CD4-positive, alpha-beta T cell (primary cell): ENCODE measurements at regions not wholly inside any gene's neighbourhood (a gene's known extent, or its start where the extent isn't known, plus 50 kb on each side); places are given as distances from the start of the nearest gene placed in this dataset.

ENCODE experiments used
- ATAC-seq: fragments of 200-7000 bp; cut with Tn5 transposase; one replicate; pipeline ENCODE4 v1.10.0; 2022; ENCODE audit warnings: mild to moderate bottlenecking; ENCODE audit not compliant: poor library complexity
- CTCF ChIA-PET: fragments of 350-600 bp; sonication (Branson Sonifier 250); formaldehyde crosslinking; loops from one replicate; lab custom pipeline; 2021; ENCODE audit warnings: antibody characterized with exemption, inconsistent platforms; lab: Charles Lee
- POLR2A ChIA-PET: fragments of 350-600 bp; sonication (Branson Sonifier 250); formaldehyde crosslinking; loops from one replicate; lab custom pipeline; 2021; ENCODE audit warnings: antibody characterized with exemption, inconsistent platforms; lab: Charles Lee
- DNase-seq, 14 experiments: peaks; one replicate each; pipeline ENCODE4 v3.0.0-alpha.2; 2013 to 2020; ENCODE audit warnings: mixed read lengths in 2 of 14
- H3K27ac ChIP-seq, 2 donors: one replicate each; pipeline versions ENCODE4 v1.5.1 to v1.7.0; 2013; ENCODE audit warnings: low read length in 2 of 2, low read depth in 1 of 2, mild to moderate bottlenecking in 1 of 2
- H3K27me3 ChIP-seq, 2 experiments: 1 replicate in 1 of 2; 2 replicates in 1 of 2; pipeline versions ENCODE4 v1.6.1 to v1.7.0; 2013; ENCODE audit warnings: low read length in 2 of 2, control low read depth in 1 of 2, mild to moderate bottlenecking in 1 of 2, moderate library complexity in 1 of 2; ENCODE audit not compliant: insufficient read depth in 2 of 2, control insufficient read depth in 1 of 2
- H3K36me3 ChIP-seq: one replicate; pipeline ENCODE4 v1.6.1; 2013; ENCODE audit warnings: low read length, control low read depth; ENCODE audit not compliant: insufficient read depth
- H3K4me1 ChIP-seq: one replicate; pipeline ENCODE4 v1.6.1; 2013; ENCODE audit warnings: low read length, control low read depth; ENCODE audit not compliant: insufficient read depth
- H3K4me3 ChIP-seq: one replicate; pipeline ENCODE4 v1.5.1; 2013; ENCODE audit warnings: mild to moderate bottlenecking, low read length, moderate library complexity
- H3K9me3 ChIP-seq, 2 experiments: 1 replicate in 1 of 2; 2 replicates in 1 of 2; pipeline versions ENCODE4 v1.6.1 to v1.7.0; 2013; ENCODE audit warnings: low read length in 2 of 2, mild to moderate bottlenecking in 2 of 2, control low read depth in 1 of 2, moderate library complexity in 1 of 2; ENCODE audit not compliant: control insufficient read depth in 1 of 2, insufficient read depth in 1 of 2
- H3K27ac Mint-ChIP-seq: one replicate; pipeline ENCODE4 v1.8.0; 2020; ENCODE audit warnings: mixed read lengths
- H3K27me3 Mint-ChIP-seq: one replicate; pipeline ENCODE4 v1.8.0; 2021; ENCODE audit warnings: mixed read lengths
- H3K36me3 Mint-ChIP-seq: one replicate; pipeline ENCODE4 v1.8.0; 2021; ENCODE audit warnings: low read depth, mixed read lengths
- H3K4me1 Mint-ChIP-seq: one replicate; pipeline ENCODE4 v1.8.0; 2021; ENCODE audit warnings: low read depth, mixed read lengths
- H3K4me3 Mint-ChIP-seq: one replicate; pipeline ENCODE4 v1.8.0; 2020; ENCODE audit warnings: mild to moderate bottlenecking, mixed read lengths
- H3K9me3 Mint-ChIP-seq: one replicate; pipeline ENCODE4 v1.8.0; 2020; ENCODE audit warnings: mixed read lengths
- intact Hi-C, 2 experiments: fragments of 100-400 bp; cut with DNase I in 1 of 2; cut with micrococcal nuclease in 1 of 2; formaldehyde crosslinking; loops; one replicate each; pipeline versions ENCODE4 v1.15.1 to v1.9.0; 2023 to 2025; cut with DNase I, micrococcal nuclease
- TF ChIP-seq, protein P1 (sequence below): fragments of 200-600 bp; IDR thresholded peaks from one replicate; pipeline ENCODE4 v1.8.0; 2022; ENCODE audit warnings: antibody characterized with exemption, mild to moderate bottlenecking

DNA sequence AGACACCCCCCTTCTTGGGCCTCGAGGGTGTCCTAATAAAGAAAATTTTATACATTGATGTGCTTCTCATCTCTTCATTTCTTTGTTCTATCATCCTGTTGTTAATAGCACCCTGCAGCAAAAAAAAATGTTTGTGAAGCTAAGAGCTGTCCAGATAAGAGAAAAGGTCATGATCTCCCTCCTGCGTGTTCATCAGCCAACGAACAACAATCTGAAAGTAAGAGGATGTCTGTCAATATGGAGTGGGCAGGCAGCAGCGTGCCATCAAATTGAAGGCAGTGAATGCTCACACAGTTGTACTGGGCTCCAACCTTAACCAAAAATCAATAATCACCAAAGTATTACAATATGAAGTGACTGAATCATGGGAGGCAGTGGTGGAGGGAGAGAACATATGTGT, 418.6 kb upstream of the ONECUT1 start:
- POLR2A ChIA-PET = no interaction called here
- H3K9me3 ChIP-seq = no peaks in the 10 kb centered on the region

GRCh38 chr15:53203454-53203853, 413.3 kb upstream of the ONECUT1 start:
- no peak for ATAC-seq
- Mint-ChIP-seq H3K36me3 (no peaks in the 10 kb centered on the region), H3K27me3 (peaks cover 10% of the 10 kb centered on the region), H3K27ac (no peak overlapping the region), H3K4me3 (no peak overlapping the region), H3K9me3 (peaks cover 3% of the 10 kb centered on the region), H3K4me1 (no peaks in the 10 kb centered on the region)
- Histone ChIP-seq H3K4me3 (no peak overlapping the region), H3K4me1 (no peaks in the 10 kb centered on the region), H3K9me3 (no peaks in the 10 kb centered on the region), H3K27me3 (peaks cover 0 to 8% of the 10 kb centered on the region in 2 experiments), H3K27ac (no peak overlapping the region), H3K36me3 (no peaks in the 10 kb centered on the region)
- TF ChIP-seq, protein P1, sequence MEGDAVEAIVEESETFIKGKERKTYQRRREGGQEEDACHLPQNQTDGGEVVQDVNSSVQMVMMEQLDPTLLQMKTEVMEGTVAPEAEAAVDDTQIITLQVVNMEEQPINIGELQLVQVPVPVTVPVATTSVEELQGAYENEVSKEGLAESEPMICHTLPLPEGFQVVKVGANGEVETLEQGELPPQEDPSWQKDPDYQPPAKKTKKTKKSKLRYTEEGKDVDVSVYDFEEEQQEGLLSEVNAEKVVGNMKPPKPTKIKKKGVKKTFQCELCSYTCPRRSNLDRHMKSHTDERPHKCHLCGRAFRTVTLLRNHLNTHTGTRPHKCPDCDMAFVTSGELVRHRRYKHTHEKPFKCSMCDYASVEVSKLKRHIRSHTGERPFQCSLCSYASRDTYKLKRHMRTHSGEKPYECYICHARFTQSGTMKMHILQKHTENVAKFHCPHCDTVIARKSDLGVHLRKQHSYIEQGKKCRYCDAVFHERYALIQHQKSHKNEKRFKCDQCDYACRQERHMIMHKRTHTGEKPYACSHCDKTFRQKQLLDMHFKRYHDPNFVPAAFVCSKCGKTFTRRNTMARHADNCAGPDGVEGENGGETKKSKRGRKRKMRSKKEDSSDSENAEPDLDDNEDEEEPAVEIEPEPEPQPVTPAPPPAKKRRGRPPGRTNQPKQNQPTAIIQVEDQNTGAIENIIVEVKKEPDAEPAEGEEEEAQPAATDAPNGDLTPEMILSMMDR = no peak
- intact Hi-C loops = no loop called here
- ChIA-PET CTCF (no interaction called here), POLR2A (no interaction called here)
- DNase-seq = no peak

More for the DNA sequence above, 418.6 kb upstream of the ONECUT1 start:
- CTCF ChIA-PET = no interaction called here
- H3K36me3 Mint-ChIP-seq = no peaks in the 10 kb centered on the region
- H3K4me3 ChIP-seq = no peak overlapping the region
- H3K27ac ChIP-seq = no peak overlapping the region
- H3K36me3 ChIP-seq = no peaks in the 10 kb centered on the region
- H3K4me1 Mint-ChIP-seq = no peaks in the 10 kb centered on the region
- intact Hi-C loops = no loop called here
- H3K4me3 Mint-ChIP-seq = no peak overlapping the region
- ATAC-seq (no peak), DNase-seq (no peak)
- no peak overlapping the region for H3K27ac Mint-ChIP-seq
- H3K27me3 ChIP-seq = no peaks in the 10 kb centered on the region
- no peaks in the 10 kb centered on the region for H3K4me1 ChIP-seq
- peaks cover 3% of the 10 kb centered on the region for H3K9me3 Mint-ChIP-seq
- TF ChIP-seq, protein P1 = no peak
- no peaks in the 10 kb centered on the region for H3K27me3 Mint-ChIP-seq

DNA sequence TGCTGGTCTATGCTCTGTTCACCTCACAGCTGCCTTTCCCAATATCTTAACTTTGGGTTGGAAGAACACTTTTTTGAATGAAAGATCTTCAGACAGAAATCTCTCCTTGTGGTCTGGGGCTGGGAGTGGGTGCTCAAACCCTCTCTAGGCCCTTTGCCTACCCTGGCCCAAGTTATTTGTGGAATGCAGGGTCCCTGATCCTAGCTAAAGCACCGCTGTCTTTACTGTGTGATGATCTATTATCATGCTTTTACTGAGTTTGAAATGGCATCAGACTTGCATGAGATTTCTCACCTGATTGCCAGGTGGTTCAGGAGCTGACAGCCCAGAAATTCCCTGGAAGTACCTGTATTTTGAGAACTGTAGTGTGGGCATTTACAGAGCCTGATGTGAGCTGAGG, 412.7 kb upstream of the ONECUT1 start:
- H3K4me3 Mint-ChIP-seq = no peak overlapping the region
- H3K9me3 ChIP-seq = no peaks in the 10 kb centered on the region
- TF ChIP-seq, protein P1 = no peak
- H3K4me3 ChIP-seq = no peak overlapping the region
- DNase-seq = no peak
- POLR2A ChIA-PET = no interaction called here
- no peaks in the 10 kb centered on the region for H3K36me3 Mint-ChIP-seq
- no peaks in the 10 kb centered on the region for H3K4me1 Mint-ChIP-seq
- H3K27me3 Mint-ChIP-seq = peaks cover 12% of the 10 kb centered on the region
- no peaks in the 10 kb centered on the region for H3K36me3 ChIP-seq
- CTCF ChIA-PET = no interaction called here
- ATAC-seq = no peak
- peaks cover 0 to 10% of the 10 kb centered on the region in 2 experiments for H3K27me3 ChIP-seq
- H3K27ac Mint-ChIP-seq = no peak overlapping the region
- H3K9me3 Mint-ChIP-seq = peaks cover 3% of the 10 kb centered on the region
- H3K4me1 ChIP-seq = no peaks in the 10 kb centered on the region
- intact Hi-C loops = no loop called here
- no peak overlapping the region for H3K27ac ChIP-seq
